Right lobe of liver (tissue), 6 donors: ENCODE measurements at regions not wholly inside any gene's neighbourhood (a gene's known extent, or its start where the extent isn't known, plus 50 kb on each side); places are given as distances from the start of the nearest gene placed in this dataset.

Experiments used
- ATAC-seq, 4 donors: fragments of 200-7000 bp; cut with Tn5 transposase; one replicate each; pipeline ENCODE4 v1.9.1; 2020; ENCODE audit warnings: mild to moderate bottlenecking in 4 of 4, moderate library complexity in 4 of 4
- DNase-seq, 3 donors: peaks; one replicate each; pipeline ENCODE4 v3.0.0-alpha.2; 2020
- H3K27ac ChIP-seq, 3 donors: fragments of 200-600 bp; one replicate each; pipeline ENCODE4 v1.8.0; 2022
- H3K27me3 ChIP-seq, 2 donors: fragments of 200-600 bp; one replicate each; pipeline ENCODE4 v1.8.0; 2022
- H3K36me3 ChIP-seq, 4 donors: fragments of 200-600 bp; sonication (generic) in 1 of 4; one replicate each; pipeline versions ENCODE4 v1.5.1 to v1.8.0; 2017 to 2022; ENCODE audit warnings: control low read depth in 1 of 4
- H3K4me1 ChIP-seq, 4 donors: fragments of 200-600 bp; sonication (generic) in 1 of 4; one replicate each; pipeline versions ENCODE4 v1.5.1 to v1.8.0; 2017 to 2022; ENCODE audit warnings: control low read depth in 1 of 4
- H3K4me3 ChIP-seq, 3 donors: fragments of 200-600 bp; one replicate each; pipeline ENCODE4 v1.8.0; 2022
- H3K9me3 ChIP-seq, 4 donors: fragments of 200-600 bp; sonication (generic) in 1 of 4; one replicate each; pipeline versions ENCODE4 v1.5.1 to v1.8.0; 2017 to 2022; ENCODE audit warnings: control low read depth in 1 of 4
- POLR2A ChIP-seq: fragments of 450-650 bp; IDR thresholded peaks from one replicate; pipeline ENCODE4 v1.6.1; 2017; ENCODE audit warnings: antibody characterized with exemption, mild to moderate bottlenecking
- WGBS: methylation state at CpG from one replicate; pipeline ENCODE4 v1.1.6; 2018; ENCODE audit warnings: low coverage, low lambda C conversion rate; ENCODE audit not compliant: insufficient coverage; ENCODE audit errors: missing lambda C conversion rate; 5-methylcytosine and 5-hydroxymethylcytosine counted together
- intact Hi-C, 2 donors: fragments of 100-400 bp; cut with DNase I; formaldehyde crosslinking; loops; one replicate each; pipeline versions ENCODE4 v1.11.2 to v1.14.1; 2022
- TF ChIP-seq, protein P1 (sequence below), 4 donors: fragments of 200-600 bp in 3 of 4; fragments of 450-650 bp in 1 of 4; IDR thresholded peaks; one replicate each; pipeline versions ENCODE4 v1.5.1 to v1.8.0; 2016 to 2022; ENCODE audit warnings: antibody characterized with exemption in 4 of 4, mild to moderate bottlenecking in 2 of 4
- donor health status: DM: no; HTN: yes; CAD: no.
- donor health status: DM: no; HTN: no; CAD: no.
- donor health status: DM: no; HTN: no; CAD: no.
- donor health status: DM: no; HTN: yes; CAD: no.
- donor health status: DM: no; HTN: yes; CAD: no.

DNA sequence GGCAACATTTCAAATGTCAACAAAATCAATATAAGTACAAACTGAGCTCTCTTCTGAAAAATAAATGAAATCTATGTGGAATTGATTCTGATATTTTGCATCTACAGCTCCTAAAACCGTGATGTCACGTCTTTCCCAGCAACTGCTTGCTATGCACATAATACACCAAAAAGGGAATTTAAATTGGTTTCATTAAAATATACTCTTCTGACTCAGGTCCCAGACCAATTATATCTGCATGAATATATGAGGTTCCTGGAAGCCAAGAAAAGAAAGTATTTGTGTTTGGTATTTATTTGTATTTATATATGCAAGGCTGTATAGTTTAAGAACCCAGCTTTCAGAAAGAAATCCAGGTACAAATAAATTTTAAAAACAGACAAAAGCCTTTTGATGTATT, 1282.5 kb downstream of the SUCLG1 start:
- no peak for DNase-seq
- ATAC-seq, result no peak
- TF ChIP-seq, protein P1, sequence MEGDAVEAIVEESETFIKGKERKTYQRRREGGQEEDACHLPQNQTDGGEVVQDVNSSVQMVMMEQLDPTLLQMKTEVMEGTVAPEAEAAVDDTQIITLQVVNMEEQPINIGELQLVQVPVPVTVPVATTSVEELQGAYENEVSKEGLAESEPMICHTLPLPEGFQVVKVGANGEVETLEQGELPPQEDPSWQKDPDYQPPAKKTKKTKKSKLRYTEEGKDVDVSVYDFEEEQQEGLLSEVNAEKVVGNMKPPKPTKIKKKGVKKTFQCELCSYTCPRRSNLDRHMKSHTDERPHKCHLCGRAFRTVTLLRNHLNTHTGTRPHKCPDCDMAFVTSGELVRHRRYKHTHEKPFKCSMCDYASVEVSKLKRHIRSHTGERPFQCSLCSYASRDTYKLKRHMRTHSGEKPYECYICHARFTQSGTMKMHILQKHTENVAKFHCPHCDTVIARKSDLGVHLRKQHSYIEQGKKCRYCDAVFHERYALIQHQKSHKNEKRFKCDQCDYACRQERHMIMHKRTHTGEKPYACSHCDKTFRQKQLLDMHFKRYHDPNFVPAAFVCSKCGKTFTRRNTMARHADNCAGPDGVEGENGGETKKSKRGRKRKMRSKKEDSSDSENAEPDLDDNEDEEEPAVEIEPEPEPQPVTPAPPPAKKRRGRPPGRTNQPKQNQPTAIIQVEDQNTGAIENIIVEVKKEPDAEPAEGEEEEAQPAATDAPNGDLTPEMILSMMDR (IDR thresholded peaks at IDR 0.05), result no peak
- no peak for TF ChIP-seq POLR2A
- H3K27me3 ChIP-seq, result no peaks in the 10 kb centered on the region
- intact Hi-C loops, result no loop called here
- no peaks in the 10 kb centered on the region for H3K36me3 ChIP-seq
- H3K27ac ChIP-seq, result no peak overlapping the region
- no peaks in the 10 kb centered on the region for H3K4me1 ChIP-seq
- no peak overlapping the region for H3K4me3 ChIP-seq
- H3K9me3 ChIP-seq, result no peaks in the 10 kb centered on the region
- WGBS, result 72% methylated on average over 2 of the region's 2 CpGs

DNA sequence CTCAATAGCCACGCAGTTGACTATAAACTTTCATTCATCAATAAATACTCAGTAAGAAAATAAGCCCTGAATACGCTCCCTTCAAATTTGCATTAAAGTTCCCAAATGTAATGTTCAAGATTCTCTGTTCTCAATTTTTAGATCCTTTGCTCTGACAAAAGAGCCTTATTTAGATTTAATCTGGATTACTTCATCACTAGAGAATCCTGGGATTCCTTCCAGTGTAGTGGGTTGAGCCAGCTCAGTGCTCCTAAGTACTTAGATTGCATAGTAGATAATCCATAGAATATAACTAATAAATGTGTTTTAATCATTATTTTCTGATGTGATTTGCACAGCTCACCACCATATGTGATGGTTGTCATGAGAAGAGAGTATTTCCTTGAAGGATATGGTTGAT, 1286.2 kb downstream of the SUCLG1 start:
- TF ChIP-seq POLR2A, result no peak
- H3K27me3 ChIP-seq, result no peaks in the 10 kb centered on the region
- ATAC-seq (no peak), DNase-seq (no peak)
- H3K4me3 ChIP-seq, result no peak overlapping the region
- no peak overlapping the region for H3K27ac ChIP-seq
- H3K9me3 ChIP-seq, result no peaks in the 10 kb centered on the region
- H3K4me1 ChIP-seq, result no peaks in the 10 kb centered on the region
- 81% methylated on average over 2 of the region's 2 CpGs for WGBS
- H3K36me3 ChIP-seq, result no peaks in the 10 kb centered on the region
- intact Hi-C loops, result no loop called here

DNA sequence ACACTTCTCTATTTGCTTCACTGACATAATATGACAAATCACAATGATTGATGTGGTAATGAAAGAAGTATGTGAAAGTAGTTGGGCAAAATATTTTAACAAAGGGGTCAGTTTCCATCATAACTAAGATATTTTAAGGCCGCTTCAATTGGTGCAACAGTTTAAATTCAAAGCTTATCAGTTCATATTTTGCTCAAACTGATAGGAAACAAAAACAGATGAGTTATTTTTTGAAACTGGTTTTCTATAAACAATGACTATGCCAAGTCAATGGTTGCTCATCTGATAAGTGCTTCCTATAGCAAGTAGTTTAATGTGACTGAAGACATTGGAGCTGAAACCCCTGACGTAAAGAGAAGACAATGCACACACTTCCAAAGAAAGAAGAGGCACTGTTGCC, 1290.7 kb downstream of the SUCLG1 start:
- Histone ChIP-seq H3K36me3 (no peaks in the 10 kb centered on the region), H3K27me3 (no peaks in the 10 kb centered on the region), H3K27ac (no peak overlapping the region), H3K4me1 (no peaks in the 10 kb centered on the region), H3K4me3 (no peak overlapping the region), H3K9me3 (no peaks in the 10 kb centered on the region)
- TF ChIP-seq, protein P1 (IDR thresholded peaks at IDR 0.05), result no peak
- TF ChIP-seq POLR2A, result no peak
- ATAC-seq (no peak), DNase-seq (no peak)
- WGBS, result 56% methylated on average over 2 of the region's 2 CpGs
- intact Hi-C loops, result no loop called here

DNA sequence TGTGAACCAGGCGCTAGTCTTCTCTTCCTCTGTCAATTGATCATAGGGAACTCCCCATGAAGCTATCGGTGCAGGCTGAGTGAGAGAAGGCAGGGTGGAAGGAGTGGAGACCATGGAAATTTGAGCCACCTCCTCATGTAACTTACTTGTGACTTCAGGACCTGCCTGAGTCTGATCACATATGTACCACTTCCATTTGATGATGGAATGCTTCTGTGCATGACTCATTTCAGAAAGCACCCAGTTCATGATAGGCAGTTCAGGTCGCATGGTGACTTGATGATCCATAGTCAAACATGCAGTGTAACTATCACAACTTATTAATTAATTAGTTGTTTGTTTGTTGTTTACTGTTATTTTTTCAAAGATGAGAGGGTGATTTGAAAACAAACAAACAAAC, 1296.7 kb downstream of the SUCLG1 start:
- intact Hi-C loops, result no loop called here
- no peak for TF ChIP-seq POLR2A
- TF ChIP-seq, protein P1 (IDR thresholded peaks at IDR 0.05), result no peak

DNA sequence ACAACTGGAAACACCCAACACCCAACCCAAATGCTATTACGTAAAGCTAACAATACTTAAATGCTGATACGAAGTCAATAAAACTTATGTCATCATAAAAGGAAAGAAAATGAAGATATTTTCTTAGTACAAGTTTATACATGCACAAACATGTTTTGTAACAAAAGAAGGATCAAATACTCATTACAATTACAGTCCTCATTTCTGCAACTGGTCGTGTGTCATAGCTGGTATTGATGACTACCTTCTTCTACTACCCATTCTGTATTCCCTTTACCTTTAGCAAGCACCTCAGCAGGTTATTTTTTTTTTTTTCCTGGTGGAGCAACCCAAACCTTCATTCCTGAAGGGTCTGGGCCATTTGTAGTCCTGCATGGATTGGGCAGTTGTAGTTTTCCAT, 1298.5 kb downstream of the SUCLG1 start:
- Histone ChIP-seq H3K4me1 (no peaks in the 10 kb centered on the region), H3K27ac (no peak overlapping the region), H3K9me3 (no peaks in the 10 kb centered on the region), H3K36me3 (no peaks in the 10 kb centered on the region), H3K4me3 (no peak overlapping the region), H3K27me3 (no peaks in the 10 kb centered on the region)
- ATAC-seq, result no peak
- WGBS, result 62% methylated on average over 3 of the region's 3 CpGs
- DNase-seq, result no peak
- TF ChIP-seq, protein P1 (IDR thresholded peaks at IDR 0.05), result no peak
- no peak for TF ChIP-seq POLR2A
- intact Hi-C loops, result no loop called here

More for the DNA sequence above, 1296.7 kb downstream of the SUCLG1 start:
- no peaks in the 10 kb centered on the region for H3K27me3 ChIP-seq
- H3K36me3 ChIP-seq, result no peaks in the 10 kb centered on the region
- no peaks in the 10 kb centered on the region for H3K4me1 ChIP-seq
- WGBS, result 65% methylated on average over 3 of the region's 3 CpGs
- no peak overlapping the region for H3K27ac ChIP-seq
- no peak overlapping the region for H3K4me3 ChIP-seq
- DNase-seq, result no peak
- no peak for ATAC-seq
- H3K9me3 ChIP-seq, result no peaks in the 10 kb centered on the region
